ENCODE measurements at regions not wholly inside any gene's neighbourhood (a gene's known extent, or its start where the extent isn't known, plus 50 kb on each side); places are given as distances from the start of the nearest gene placed in this dataset.
A peak's percentile ranks its signal among the peaks of the same experiment; 100 is the strongest.
"Not testable (repeated sequence)": the region's sequence is repeated elsewhere in the genome, so short reads cannot be mapped to it uniquely, and the experiment has no call there.

GRCh38 chr10:64419461-64419860 is 898.3 kb downstream of the REEP3 start:
- no peak for DNase-seq (ENCODE audit: low read depth in 2 of 2)
- TF ChIP-seq CTCF (IDR thresholded peaks at IDR 0.05; ENCODE audit: low read depth, low read length) = no peak
- no peak overlapping the region for H3K4me3 ChIP-seq (replicated peaks in 1 of 2; ENCODE audit: low read depth in 2 of 2, low read length in 2 of 2)

- no peak for DNase-seq (ENCODE audit: low read depth in 2 of 2)
- no peak overlapping the region for H3K4me3 ChIP-seq (replicated peaks in 1 of 2; ENCODE audit: low read depth in 2 of 2, low read length in 2 of 2)
- no peak for TF ChIP-seq CTCF (IDR thresholded peaks at IDR 0.05; ENCODE audit: low read depth, low read length)
Measured at GRCh38 chr10:64426745-64427144, 905.5 kb downstream of the REEP3 start.

DNA sequence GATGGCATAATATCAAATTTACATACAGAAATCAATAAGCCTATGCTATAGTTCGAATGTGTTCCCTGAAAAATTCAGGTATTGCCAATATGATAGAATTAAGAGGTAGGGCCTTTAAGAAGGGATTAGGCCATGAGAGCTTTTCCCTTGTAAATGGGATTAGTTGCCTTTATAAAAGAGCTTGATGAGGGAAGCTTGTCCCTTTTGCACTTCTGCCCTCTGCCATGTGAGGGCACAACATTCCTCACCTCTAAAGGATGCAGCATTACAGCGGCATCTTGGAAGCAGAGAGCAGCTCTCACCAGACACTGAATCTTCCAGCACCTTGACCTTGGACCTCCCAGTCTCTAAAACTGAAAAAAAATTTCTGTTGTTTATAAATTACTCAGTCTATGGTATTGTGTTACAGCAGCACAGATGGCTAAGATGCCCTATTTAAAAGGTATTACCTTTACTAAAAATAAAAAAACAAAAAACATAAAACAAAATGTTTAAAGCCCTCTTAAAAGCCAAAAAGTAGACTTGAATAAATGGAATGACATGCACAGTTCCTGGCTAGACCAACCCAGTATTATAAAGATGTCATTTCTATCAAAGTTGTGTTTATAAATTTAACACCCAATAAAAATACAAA is 909.6 kb downstream of the REEP3 start:
- peak; percentile 54 for TF ChIP-seq CTCF (IDR thresholded peaks at IDR 0.05; ENCODE audit: low read depth, low read length)
- DNase-seq (ENCODE audit: low read depth in 2 of 2) = peak; percentile 22 to 52

GRCh38 chr10:64441872-64442271 is 920.7 kb downstream of the REEP3 start:
- DNase-seq (ENCODE audit: low read depth in 2 of 2); H3K4me3 ChIP-seq (replicated peaks in 1 of 2; ENCODE audit: low read depth in 2 of 2, low read length in 2 of 2): not testable (repeated sequence)

More for the DNA sequence above, 909.6 kb downstream of the REEP3 start:
- H3K4me3 ChIP-seq (replicated peaks in 1 of 2; ENCODE audit: low read depth in 2 of 2, low read length in 2 of 2) = no peak overlapping the region

- H3K4me3 ChIP-seq (replicated peaks in 1 of 2; ENCODE audit: low read depth in 2 of 2, low read length in 2 of 2) = no peak overlapping the region
- no peak for TF ChIP-seq CTCF (IDR thresholded peaks at IDR 0.05; ENCODE audit: low read depth, low read length)
- DNase-seq (ENCODE audit: low read depth in 2 of 2) = no peak
Measured at GRCh38 chr10:64444163-64444562, 923.0 kb downstream of the REEP3 start.

DNA sequence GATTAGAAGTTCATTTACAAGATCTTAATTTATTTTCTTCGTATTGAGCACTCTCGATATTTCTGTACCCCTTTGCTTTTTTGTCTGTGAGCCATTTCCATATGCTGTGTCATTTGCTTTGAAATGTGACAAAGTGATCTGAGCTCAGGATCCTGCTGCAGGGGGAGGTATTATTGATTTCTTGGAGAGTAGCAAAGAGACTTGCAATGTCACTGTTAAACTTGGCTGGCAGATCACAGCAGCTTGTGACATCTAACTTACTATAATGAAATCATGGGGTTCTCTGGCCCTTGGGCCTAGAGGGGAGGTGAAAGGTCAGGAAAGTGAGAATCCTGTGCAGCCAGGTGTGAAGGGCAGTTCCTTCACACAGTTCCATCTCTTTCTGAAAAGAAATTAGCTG is 923.4 kb downstream of the REEP3 start:
- H3K4me3 ChIP-seq (replicated peaks in 1 of 2; ENCODE audit: low read depth in 2 of 2, low read length in 2 of 2) = no peak overlapping the region
- no peak for DNase-seq (ENCODE audit: low read depth in 2 of 2)
- TF ChIP-seq CTCF (IDR thresholded peaks at IDR 0.05; ENCODE audit: low read depth, low read length) = no peak

GRCh38 chr10:64449603-64450002 is 928.4 kb downstream of the REEP3 start:
- H3K4me3 ChIP-seq (replicated peaks in 1 of 2; ENCODE audit: low read depth in 2 of 2, low read length in 2 of 2) = no peak overlapping the region
- TF ChIP-seq CTCF (IDR thresholded peaks at IDR 0.05; ENCODE audit: low read depth, low read length) = no peak
- no peak for DNase-seq (ENCODE audit: low read depth in 2 of 2)
